NCI-H226 (cell line): ENCODE measurements at regions not wholly inside any gene's neighbourhood (a gene's known extent, or its start where the extent isn't known, plus 50 kb on each side); places are given as distances from the start of the nearest gene placed in this dataset.
"Not testable (repeated sequence)": the region's sequence is repeated elsewhere in the genome, so short reads cannot be mapped to it uniquely, and the experiment has no call there.

ENCODE experiments used
- DNase-seq: peaks from one replicate; pipeline ENCODE4 v3.0.0-alpha.2; 2015

DNA sequence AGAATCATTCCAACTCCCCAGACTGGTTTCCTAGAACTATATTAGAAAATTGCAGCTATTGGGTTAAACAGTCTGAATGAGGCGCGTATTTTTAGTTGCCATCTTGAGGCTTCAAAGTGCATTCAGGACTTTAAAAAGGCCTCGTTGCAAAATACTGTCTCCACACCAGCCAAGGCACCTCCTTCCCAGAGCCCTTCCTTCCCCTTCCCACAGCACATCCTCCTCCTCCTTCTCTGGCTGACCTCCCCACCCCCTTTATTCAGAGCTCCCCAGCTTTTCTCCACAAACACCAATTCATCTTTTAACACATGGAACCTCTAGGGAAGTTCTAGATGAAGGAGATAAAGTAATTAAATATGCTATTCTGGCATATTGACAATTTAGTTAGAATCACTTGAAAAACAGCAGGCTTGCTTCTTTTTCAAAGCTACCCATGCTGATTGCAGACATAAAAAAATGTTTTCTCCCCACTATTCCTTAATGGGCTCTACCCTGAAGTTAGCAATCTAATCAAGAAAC, 90.3 kb downstream of the RTP5 start:
- no peak for DNase-seq

DNA sequence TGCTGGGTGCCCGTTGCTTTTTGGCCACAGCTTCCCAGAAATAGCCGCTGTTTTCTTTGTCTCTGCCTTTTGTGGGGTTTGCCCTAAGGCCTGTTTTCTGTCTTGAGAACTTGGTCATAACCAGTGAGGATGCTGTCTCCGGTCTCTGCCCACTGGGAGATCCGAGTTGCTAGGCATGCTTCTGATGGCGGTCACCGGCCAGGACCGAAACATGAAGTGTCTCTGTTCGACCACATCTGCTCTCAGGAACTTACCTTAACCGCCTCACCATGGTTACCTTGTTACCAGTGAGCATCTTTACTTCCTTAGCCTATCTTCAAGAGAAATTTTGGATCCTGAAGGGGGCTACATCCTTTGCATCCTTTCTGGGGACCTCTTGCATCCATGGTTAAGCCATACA, 91.9 kb downstream of the RTP5 start:
- no peak for DNase-seq

DNA sequence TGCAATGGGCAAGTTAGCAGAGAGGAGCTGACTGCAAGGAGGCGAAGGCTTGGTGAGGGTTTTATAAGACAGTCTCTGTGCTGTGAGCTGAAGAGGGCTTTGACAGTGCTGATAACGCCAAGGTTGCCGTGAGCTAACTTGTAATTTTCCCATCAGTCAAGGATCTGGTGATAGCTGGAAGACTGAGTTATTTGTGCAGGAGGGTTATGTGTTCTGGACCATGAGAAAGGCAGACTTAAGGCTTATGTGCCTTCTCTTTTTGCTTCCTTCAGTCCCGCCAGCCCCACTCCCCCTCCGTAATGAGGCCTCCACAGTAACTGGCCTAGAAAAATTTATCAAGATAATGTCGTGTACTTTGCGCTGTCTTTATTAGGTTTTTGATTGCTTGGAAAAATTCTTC, 94.6 kb downstream of the RTP5 start:
- DNase-seq = no peak

DNA sequence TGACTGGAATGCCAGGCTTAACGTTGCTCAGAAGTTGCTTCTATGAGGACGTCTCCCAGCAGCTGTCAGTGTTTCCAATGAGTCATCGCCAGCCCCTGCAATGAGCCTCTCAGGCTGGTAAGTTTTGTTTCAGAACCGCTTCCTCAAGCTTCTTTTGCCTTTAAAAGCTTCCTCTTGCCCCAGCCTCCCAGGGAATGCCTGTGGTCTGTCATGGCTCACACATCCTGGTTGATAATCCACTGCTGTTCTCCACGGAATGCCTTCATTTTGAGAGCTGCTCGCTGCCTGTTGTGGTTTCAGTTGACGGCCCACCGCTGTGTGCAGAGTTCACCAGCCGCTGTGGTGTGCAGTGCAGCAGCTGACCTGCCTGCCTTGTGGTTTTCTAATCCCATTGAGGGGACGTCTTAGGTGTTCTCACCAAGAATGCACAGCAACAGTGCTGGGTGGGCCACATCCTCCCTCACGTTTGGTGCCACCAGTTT, 96.4 kb downstream of the RTP5 start:
- peak; percentile 95 for DNase-seq

DNA sequence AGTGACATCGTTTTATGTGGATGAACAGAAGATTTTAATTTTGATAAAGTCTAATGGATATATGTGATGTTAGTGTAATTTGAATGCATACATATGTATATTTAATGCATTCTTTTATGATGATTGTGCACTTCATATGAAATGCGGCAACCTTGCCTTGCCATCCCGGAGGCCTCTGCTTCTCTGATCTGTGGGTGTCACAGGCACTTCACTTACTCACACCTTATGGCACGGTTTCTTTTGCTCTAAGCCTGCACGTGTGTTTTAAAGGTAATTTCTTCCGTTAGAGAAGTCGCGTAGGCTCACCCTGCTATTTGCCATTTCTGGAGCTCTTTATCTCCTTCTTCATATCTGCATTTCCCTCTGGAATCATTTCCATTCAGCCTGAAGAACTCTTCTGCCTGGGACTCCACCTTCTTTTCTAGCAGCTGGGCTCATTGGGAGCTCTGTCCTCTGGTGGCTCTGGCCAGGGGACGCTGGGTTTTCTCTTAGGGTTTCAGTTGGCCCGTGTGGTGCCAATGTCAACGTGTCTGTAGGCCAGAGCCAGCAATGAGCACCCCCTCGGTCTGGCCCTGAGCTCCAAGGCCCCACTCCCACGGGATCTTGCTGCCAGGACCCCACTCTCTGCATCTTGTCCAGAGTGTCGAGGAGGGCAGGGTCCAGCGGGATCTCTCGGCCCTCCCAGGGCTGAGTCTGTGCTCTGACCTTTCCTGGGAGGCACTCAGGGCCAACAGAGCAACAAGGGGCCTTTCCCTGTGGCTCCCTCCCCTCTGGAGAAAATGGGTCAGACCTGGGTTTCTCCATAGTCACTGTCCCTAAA, 97.3 kb downstream of the RTP5 start:
- DNase-seq = no peak

DNA sequence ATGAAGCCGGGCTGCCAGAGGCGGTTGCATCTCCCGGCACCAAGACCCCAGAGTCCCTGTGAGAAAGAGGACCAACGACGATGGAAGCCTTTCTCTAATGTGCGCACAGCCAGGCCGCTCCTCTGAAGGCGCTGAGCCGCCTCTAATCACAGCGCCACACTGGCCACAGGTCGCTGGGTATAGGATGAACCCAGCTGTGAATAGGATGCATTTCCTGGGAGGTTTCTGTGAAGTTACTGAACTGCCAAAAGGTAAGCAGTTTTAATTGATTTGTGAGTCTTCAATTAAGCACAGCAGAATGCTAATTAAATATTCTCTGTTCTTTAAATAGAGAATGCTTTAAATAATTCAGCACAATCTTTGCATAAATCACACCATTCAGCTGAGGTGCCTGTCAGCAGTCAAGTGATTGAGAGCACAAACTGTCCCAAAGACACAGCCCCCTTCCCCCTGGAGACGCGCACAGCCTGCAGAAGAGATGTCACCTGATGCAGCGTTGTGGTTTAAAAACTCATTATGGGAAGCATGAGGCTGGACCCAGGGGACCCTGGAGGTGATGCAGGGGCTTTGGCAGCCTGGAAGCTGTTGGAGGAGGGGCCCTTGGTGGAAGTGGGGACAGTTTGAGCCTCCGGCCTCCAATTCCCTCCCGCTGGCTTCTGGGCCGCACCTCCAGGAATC, 98.1 kb downstream of the RTP5 start:
- no peak for DNase-seq

DNA sequence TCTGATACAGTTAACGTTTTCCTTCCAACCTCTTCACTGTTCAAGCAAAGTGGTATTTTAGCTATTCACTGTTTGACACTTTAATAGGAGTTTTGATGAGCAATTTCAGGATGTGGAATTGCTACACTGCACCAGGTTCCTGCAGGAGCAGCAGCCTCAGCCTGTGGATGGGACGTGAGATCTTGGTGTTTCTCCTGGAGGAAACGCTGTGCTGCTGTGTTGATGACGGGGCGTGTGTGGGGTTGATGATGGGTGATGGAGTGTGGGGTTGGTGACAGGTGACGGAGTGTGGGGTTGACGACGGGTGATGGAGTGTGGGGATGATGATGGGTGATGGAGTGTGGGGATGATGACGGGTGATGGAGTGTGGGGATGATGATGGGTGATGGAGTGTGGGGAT, 98.9 kb downstream of the RTP5 start:
- DNase-seq = no peak

DNA sequence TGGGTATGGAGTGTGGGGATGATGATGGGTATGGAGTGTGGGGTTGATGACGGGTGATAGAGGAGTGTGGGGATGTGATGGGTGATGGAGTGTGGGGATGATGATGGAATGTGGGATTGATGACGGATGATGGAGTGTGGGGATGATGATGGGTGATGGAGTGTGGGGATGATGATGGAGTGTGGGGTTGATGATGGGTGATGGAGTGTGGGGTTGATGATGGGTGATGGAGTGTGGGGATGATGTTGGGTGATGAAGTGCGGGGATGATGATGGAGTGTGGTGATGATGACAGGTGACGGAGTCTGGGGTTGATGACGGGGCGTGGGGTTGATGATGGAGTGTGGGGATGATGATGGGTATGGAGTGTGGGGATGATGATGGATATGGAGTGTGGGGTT, 99.7 kb downstream of the RTP5 start:
- DNase-seq = not testable (repeated sequence)

DNA sequence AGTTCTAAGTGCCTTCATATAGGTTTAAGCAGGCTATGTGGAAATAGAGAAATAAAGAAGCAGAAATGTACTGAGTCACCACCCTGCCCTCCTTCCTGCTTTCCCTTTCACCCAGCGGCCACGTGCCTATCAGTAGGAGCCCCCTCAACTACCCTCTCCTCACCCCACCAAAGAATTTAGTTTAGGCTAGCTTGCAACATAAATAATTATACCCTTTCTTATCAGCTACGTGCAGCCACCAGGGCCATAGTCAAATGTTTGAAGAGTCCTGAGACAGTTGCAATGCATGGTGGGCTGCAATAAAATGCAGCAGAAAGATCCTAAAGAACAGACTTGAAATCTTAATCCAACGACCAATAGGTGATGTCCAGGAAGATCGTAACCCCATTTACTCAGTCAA, 101.2 kb downstream of the RTP5 start:
- DNase-seq = no peak

DNA sequence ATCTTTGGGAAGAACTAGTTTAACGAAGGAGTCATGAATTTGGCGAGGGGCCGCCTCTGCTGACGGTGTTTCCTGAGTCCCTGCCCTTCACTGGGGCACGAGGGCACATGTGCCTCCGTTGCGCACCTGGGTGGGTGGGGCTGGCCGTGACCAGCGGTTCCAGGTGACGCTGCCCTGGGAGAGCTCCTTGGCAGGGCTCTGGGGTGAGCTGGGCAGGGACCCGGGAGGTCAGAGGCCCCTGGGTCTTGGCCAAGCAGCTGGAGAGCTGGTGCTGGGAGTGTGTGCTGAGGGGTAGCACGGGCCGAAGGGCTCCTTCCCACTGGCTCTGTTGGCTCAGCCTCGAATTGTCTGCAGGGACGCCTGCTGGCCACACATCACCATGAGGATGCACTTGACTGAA, 104.6 kb downstream of the RTP5 start:
- no peak for DNase-seq

DNA sequence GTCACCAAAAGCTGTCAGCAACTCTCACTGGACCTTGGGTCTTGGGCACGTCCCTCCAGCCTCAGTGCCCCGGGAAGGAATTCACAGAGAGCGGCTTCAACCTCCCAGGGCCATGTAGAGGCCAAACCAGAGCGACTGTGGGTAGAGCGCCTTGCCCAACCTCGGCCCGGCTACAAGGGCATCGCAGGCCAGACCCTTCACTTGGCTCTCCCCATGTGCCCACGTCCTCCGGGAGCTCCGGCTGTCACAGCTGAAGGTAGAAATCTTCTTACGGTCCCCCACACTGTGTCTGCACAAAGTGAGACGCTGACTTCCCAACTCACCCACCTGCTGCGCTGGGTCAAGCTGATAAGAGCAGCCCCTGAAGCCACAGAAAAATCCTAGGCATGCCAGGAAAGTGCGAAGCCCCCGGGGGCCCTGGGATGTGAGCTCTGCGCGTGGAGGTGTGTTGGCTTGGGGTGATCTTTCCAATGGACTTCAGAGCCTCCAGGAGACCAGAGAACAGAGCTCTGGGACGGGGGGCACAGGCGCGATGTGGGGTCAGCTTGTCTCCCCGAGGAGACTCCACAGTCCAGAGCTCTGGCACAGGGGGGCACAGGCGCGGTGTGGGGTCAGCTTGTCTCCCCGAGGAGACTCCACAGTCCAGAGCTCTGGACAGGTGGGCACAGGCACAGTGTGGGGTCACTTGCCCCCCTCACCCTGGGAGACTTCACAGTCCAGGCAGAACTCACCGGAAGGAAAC, 105.5 kb downstream of the RTP5 start:
- no peak for DNase-seq

DNA sequence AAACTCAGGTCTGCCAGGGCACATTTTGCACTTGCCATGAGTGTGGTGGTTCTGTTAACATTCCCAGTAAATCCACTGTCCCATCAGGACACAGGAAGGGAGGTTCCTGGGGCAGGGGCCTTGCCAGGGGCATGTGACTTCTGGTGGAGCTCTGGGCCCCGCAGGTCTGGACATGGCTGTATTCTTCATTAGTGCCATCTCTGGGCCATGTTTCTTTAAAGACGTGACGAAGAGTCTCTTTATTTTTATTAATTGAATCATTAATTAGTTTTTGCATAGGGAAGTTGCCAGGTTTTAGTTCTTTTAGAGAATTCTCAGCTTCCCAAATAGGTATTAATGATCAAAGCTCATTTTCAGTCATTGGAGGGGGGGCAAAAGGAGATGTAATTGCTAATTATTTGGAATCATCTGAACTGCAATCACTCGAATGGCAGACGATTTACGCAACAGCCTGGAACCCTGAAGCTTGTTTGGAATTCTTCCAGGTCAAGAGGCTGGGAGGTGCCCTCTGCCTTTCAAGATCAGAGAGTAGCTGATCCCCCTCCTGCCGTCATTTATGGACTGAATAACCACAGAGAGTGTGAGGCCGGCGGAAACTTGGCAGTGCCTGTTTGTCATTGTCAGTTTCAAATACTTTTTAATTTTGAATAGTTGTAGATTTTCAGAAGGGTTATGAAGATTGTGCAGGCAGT, 106.2 kb downstream of the RTP5 start:
- DNase-seq = no peak

DNA sequence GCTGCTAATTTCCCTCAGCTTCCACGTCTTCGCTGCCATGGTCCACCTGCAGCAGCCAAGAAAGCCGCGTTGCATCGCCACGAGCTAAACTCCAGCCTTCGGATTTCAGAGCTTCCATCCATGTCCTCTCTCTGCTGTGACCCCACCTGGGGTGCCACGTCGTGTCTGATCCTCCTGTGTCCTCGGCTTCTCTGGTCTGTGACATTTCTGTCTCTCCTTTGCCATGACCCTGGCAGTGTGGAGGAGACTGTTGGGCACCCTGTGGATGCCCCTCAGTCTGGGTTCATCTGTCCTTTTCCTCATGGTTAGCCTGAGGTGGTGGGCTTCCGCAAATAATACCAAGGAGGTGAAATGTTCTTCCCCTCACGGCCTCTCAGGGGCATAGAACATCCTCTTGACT, 106.8 kb downstream of the RTP5 start:
- DNase-seq = no peak

DNA sequence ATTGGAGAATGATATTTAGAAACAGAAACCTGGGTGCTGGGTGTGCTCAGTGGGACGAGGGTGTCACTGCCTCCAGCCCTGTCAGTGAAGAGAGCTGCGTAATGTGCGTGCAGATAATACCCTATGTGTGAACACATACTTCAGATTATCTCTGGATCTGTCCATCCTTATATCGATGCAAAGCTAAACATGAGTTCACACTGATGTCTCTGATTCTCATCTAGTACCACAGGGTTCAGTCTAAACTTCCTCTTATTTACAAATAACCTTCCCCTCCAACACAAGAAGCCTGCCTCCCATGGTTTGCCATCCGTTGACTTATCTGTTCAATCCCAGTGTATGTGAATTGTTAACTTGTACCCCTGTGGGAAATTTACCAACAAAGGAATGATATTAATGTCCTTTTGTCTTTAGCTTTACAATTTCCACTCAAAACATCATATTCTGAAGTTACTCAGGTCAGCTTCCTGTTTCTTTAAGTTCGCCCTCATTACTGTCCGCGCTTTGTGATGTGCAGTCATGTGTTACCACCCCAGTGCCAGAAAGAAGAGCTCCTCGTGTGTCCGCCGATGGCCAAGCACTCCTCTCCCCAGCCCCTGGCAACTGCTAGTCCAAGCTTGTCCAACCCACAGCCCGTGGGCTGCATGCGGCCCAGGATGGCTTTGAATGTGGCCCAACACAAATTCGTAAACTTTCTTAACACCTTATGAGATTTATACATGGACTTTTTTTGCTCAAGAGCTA, 108.2 kb downstream of the RTP5 start:
- no peak for DNase-seq

DNA sequence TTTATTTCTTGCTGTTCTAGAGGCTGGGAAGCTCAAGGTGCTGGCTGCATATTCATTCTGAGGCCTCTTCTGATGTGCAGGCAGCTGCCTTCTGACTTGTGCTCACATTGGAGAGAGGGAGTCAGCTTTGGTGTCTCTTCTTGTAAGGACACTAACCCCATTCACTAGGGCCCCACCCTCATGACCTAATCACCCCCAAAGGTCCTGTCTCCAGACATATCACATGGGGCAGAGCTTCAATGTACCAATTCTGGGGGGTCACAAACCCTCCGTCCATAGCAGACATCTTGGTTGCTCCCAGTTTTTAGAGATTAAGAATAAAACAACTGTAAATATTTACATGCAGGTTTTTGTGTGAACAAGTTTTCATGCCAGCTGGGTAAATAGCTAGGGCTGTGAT, 109.1 kb downstream of the RTP5 start:
- no peak for DNase-seq

DNA sequence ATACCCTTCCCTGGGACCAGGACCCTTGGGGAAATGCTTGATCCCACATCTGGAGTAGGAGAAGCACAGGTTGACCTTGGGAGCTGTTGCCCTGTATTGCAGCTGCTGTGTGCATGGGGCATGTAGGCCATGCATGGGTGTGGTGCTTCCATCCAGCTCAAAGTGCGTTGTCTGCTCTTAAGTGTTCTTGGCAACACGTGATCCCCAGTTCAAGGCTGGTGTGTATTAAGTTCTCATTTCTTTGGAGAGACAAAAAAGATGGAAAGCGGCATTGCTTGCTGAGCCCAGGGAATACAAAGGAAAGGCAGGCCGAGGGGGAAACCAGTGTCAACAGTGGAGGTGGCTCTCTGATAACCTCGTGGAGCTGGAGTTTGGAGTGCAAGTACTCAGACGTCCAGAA, 110.7 kb downstream of the RTP5 start:
- no peak for DNase-seq

DNA sequence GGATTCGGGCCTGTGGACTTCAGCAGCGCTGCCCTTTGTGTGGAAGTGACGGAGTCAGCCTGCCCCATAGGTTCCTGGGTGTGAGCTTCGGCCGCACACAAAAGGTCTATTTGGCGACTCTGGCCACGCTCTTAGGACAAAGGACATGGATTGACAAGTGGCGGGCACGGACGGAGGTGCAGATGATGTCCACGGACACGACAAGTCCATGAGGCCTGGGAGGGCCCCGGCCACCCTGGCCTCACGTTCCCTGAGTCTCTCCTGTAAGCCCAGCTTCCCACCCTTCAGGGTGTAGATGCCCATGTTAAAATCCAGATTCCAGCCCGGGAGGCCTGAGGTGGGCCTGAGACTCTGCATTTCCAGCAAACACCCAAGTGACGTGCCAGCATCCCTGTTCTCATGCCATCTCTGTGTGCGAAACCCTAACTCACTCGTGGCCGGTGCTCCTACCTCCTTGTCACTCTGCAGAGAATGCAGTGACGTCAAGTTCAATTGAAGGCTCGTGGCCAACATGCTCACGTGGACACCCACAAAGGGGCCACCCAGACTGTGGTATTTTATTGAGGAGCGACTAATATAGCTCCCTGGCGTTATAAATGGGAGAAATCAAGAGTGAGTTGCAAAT, 111.7 kb downstream of the RTP5 start:
- DNase-seq = no peak

DNA sequence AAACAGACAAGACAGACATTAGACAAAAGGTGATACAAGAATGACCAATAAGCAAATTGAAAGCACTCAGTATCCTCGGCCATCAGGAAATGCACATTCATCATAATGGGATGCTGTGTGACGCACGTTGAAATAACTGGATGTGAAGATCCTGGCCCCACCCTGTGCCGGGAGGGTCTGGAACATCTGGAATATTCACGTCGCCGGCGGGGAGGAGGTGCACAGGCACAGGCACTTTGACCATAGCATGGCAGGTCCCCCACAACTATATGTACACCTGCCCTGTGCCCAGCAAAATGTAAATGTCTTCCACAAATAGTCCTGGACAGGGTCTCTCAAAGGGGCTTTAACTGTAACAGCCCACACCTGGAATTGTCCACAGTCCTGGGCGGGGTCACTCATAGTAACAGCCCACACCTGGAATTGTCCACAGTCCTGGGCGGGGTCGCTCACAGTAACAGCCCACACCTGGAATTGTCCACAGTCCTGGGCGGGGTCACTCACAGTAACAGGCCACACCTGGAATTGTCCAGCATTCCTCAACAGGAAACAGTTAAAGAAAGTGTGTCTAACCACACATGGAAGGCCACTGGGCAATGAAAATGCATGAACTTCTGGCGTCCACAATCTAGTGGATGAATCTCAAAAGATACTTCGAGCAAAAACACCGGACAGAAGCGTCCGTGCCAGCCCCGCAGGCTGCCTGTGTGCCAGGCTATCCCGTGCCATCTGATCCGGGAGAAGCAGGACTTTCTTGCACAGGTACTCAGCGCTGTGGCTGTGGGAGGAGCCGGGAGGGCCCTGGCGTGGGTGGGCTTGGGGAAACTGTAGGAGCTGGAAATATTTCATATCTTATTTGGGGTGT, 113.4 kb downstream of the RTP5 start:
- no peak for DNase-seq

DNA sequence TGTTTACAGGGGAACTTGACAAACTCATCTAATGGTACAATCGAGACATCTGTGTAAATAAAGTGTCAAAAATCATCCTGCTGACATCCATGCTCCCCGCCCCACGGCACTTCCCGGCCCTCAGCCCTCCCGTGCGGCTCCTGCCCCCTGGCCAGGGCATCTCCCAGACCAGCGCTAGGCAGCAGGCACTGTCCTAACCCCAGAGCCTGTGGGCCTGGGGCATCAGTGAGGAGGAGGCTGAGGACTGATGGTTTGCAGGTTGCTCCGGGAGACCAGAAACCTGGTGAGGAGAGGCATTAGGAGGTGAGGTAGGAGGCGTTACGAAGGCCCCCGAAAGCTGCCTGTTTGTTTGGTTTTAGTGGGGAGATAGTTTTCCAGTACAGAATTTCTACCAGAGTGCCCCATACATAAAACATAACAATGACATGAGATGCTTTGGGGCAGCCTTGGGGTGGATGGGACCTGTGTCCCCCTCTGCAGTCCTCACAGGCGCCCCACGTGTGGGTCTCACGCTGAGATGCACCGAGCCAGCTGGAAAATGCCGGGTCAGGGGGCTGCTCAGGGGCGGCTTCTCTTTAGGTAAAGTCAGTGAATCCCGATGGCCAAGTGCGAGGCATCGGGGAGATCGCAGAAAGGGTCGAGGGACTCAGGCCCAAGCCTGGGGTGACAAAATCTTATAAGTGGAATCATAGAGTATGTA, 114.2 kb downstream of the RTP5 start:
- no peak for DNase-seq

DNA sequence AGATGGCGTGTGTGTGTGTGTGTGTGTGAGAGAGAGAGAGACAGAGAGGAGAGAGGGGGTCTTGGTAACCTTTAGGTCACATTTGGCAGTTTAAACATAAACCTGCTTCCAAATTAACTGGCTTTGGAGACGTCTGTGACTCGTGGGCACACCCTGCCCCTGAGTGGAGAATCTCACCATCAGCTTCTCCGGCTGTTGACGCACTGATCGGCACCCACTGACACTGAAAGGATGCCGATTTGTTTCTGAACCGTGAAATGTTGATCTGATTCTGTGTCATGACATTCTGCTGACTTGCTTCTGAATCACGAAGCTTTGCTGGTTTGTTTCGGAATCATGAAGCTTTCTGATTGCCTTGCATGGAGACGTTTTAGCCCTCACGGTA, 114.7 kb downstream of the RTP5 start:
- DNase-seq = no peak
